ENCODE measurements at regions not wholly inside any gene's neighbourhood (a gene's known extent, or its start where the extent isn't known, plus 50 kb on each side); places are given as distances from the start of the nearest gene placed in this dataset.

DNA sequence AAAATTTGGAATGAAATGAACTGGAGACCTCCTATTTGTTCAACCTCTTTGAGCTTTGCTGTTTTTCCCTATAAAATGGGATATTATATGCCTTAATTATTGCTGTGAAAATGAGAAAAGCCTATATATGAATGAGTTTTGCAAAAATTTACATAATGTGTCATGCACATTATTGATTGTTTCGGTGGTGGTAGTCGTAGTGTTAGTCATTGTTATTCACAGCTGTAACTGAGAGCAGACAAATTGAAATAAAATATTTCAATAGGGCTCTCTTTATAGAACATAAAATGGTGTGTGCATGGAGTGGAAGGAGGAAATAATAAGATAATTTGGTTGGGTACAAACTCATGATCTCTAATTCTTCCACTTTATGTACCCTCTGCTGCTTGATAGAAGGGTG lies 153.7 kb upstream of the GADL1 start:
- no peak for DNase-seq (ENCODE audit: low read depth)
- TF ChIP-seq, protein P1, sequence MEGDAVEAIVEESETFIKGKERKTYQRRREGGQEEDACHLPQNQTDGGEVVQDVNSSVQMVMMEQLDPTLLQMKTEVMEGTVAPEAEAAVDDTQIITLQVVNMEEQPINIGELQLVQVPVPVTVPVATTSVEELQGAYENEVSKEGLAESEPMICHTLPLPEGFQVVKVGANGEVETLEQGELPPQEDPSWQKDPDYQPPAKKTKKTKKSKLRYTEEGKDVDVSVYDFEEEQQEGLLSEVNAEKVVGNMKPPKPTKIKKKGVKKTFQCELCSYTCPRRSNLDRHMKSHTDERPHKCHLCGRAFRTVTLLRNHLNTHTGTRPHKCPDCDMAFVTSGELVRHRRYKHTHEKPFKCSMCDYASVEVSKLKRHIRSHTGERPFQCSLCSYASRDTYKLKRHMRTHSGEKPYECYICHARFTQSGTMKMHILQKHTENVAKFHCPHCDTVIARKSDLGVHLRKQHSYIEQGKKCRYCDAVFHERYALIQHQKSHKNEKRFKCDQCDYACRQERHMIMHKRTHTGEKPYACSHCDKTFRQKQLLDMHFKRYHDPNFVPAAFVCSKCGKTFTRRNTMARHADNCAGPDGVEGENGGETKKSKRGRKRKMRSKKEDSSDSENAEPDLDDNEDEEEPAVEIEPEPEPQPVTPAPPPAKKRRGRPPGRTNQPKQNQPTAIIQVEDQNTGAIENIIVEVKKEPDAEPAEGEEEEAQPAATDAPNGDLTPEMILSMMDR (IDR thresholded peaks at IDR 0.05; ENCODE audit: low read depth, low read length), result no peak
- TF ChIP-seq MYC (IDR thresholded peaks at IDR 0.05; ENCODE audit: low read depth, low read length) (no peak), POLR2A (IDR thresholded peaks at IDR 0.05; ENCODE audit: extremely low read depth, insufficient read length) (no peak)
- TF ChIP-seq, protein P2, sequence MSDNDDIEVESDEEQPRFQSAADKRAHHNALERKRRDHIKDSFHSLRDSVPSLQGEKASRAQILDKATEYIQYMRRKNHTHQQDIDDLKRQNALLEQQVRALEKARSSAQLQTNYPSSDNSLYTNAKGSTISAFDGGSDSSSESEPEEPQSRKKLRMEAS (IDR thresholded peaks at IDR 0.05; ENCODE audit: low read depth, low read length), result no peak
- no peak overlapping the region for H3K4me3 ChIP-seq (ENCODE audit: low read depth, low read length)

DNA sequence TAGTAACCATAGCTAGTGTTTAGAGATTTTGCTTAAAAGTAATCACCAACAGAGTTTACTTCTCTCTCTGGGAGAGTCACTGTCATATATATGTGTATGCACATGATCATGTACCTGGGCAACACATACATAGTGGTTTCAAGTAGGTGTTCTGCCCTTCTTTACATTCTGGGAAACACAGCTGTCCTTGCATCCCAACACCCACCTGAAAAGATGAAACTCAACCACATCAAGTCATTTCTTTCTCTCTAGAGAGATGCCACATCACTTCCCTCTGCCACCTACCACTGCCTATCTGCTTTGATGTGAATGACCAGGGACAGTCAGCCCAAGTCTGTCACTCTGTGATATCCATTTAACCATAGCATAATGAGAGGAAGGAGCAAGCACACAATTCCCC lies 155.8 kb upstream of the GADL1 start:
- no peak for DNase-seq (ENCODE audit: low read depth)
- H3K4me3 ChIP-seq (ENCODE audit: low read depth, low read length), result no peak overlapping the region
- TF ChIP-seq MYC (IDR thresholded peaks at IDR 0.05; ENCODE audit: low read depth, low read length) (no peak), POLR2A (IDR thresholded peaks at IDR 0.05; ENCODE audit: extremely low read depth, insufficient read length) (no peak)
- TF ChIP-seq, protein P2 (IDR thresholded peaks at IDR 0.05; ENCODE audit: low read depth, low read length), result no peak
- TF ChIP-seq, protein P1 (IDR thresholded peaks at IDR 0.05; ENCODE audit: low read depth, low read length), result no peak

DNA sequence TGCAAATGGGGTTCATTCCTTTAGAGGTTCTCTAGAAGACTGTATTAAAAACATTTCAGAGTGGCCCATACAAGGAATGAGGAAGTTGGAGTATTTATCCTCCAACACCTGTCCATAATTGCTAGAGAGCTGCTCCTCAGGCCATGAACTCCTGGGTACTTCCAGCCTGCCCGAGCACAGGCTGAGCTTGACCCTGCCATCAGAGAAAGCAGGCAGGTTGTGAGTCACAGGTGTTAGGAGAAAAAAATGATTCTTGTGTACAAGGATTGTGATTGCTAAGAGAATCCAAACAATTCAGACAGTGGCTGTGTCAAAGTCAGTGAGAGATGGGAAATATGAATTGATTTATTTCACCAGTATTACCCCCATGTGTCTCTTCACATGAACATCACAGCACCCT lies 156.8 kb upstream of the GADL1 start:
- no peak overlapping the region for H3K4me3 ChIP-seq (ENCODE audit: low read depth, low read length)
- no peak for TF ChIP-seq POLR2A (IDR thresholded peaks at IDR 0.05; ENCODE audit: extremely low read depth, insufficient read length)
- TF ChIP-seq, protein P2 (IDR thresholded peaks at IDR 0.05; ENCODE audit: low read depth, low read length), result no peak
- TF ChIP-seq, protein P1 (IDR thresholded peaks at IDR 0.05; ENCODE audit: low read depth, low read length), result no peak
- no peak for TF ChIP-seq MYC (IDR thresholded peaks at IDR 0.05; ENCODE audit: low read depth, low read length)
- DNase-seq (ENCODE audit: low read depth), result no peak

DNA sequence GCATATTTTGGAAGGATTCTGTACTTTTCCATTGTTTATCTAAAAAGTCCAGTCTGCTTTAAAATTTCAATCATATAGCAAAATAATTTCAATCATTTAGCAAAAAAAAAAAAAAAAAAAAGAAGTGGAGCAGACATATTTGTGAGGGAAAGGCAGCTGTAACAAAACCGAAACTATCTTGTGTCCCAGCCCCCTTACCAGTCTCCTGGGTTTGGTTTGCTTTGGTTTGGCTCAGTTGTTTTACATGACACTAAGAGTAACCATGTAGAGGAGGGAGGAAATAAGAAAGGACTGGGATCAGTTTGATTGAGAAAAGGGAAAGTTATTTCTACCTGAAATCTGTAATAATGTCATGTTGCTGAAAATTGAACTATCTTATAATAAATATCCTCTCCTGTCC lies 158.8 kb upstream of the GADL1 start:
- H3K4me3 ChIP-seq (ENCODE audit: low read depth, low read length), result no peak overlapping the region
- TF ChIP-seq, protein P1 (IDR thresholded peaks at IDR 0.05; ENCODE audit: low read depth, low read length), result no peak
- TF ChIP-seq POLR2A (IDR thresholded peaks at IDR 0.05; ENCODE audit: extremely low read depth, insufficient read length), result no peak
- TF ChIP-seq, protein P2 (IDR thresholded peaks at IDR 0.05; ENCODE audit: low read depth, low read length), result no peak
- TF ChIP-seq MYC (IDR thresholded peaks at IDR 0.05; ENCODE audit: low read depth, low read length), result no peak
- DNase-seq (ENCODE audit: low read depth), result no peak

DNA sequence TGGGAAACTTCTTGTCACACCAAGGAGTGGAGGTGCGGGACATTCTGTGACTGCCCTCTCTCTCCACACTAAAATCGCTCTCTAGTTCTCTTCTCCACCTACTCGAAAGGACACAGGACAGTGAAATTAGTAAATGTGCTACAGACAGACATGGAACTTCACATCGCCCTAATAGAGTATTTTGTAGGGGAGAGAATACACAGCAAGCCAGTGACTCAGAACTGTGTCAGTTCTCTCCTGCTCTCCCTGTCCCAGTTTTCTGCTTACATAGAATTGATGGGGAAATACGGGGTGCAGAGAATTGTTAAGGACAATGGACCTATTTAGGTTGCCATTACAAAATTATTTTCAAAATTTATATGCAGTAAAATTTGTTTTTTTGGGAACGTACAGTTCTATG lies 159.6 kb upstream of the GADL1 start:
- H3K4me3 ChIP-seq (ENCODE audit: low read depth, low read length), result no peak overlapping the region
- DNase-seq (ENCODE audit: low read depth), result no peak
- TF ChIP-seq, protein P1 (IDR thresholded peaks at IDR 0.05; ENCODE audit: low read depth, low read length), result no peak
- TF ChIP-seq, protein P2 (IDR thresholded peaks at IDR 0.05; ENCODE audit: low read depth, low read length), result no peak
- TF ChIP-seq MYC (IDR thresholded peaks at IDR 0.05; ENCODE audit: low read depth, low read length) (no peak), POLR2A (IDR thresholded peaks at IDR 0.05; ENCODE audit: extremely low read depth, insufficient read length) (no peak)

DNA sequence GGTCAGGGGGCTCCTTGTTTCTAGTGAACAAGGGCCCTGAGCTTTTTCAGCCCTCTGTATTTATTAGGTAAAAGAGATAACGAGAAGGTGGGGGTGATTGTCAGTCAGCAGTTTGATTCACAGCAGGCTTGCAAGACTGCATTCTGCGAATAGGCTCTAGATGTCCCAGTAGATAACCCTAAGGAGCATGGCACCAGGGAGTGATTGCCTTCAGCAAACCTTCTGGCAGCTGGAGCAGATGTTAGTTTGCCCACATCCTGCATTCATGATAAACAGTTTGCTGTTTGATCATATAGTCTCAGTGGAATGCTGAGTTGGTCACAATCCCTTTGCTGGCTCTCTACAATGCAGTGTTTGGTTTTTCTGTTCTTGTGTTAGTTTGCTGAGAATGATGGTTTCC lies 161.3 kb upstream of the GADL1 start:
- no peak for TF ChIP-seq MYC (IDR thresholded peaks at IDR 0.05; ENCODE audit: low read depth, low read length)
- TF ChIP-seq, protein P1 (IDR thresholded peaks at IDR 0.05; ENCODE audit: low read depth, low read length), result no peak
- no peak for TF ChIP-seq POLR2A (IDR thresholded peaks at IDR 0.05; ENCODE audit: extremely low read depth, insufficient read length)
- no peak overlapping the region for H3K4me3 ChIP-seq (ENCODE audit: low read depth, low read length)
- peak; percentile 4 for DNase-seq (ENCODE audit: low read depth)
